Panc1 (cell line): ENCODE measurements at regions not wholly inside any gene's neighbourhood (a gene's known extent, or its start where the extent isn't known, plus 50 kb on each side); places are given as distances from the start of the nearest gene placed in this dataset.

Experiments
- ATAC-seq: fragments of 200-7000 bp; cut with Tn5 transposase; 2 replicates; pipeline ENCODE4 v1.9.1; 2020; ENCODE audit warnings: mild to moderate bottlenecking, moderate library complexity
- BruUV-seq: library from RNA; stranded (reverse); fragments of 400-500 nt; replicated peaks from 2 replicates; lab custom pipeline; 2021; lab: Mats Ljungman, UMichigan
- CTCF ChIA-PET: fragments of 300-600 bp; sonication (Branson Sonifier 250); formaldehyde crosslinking; loops from one replicate; lab custom pipeline; 2022; ENCODE audit warnings: antibody characterized with exemption; lab: Charles Lee
- POLR2A ChIA-PET: fragments of 300-600 bp; sonication (Branson Sonifier 250); formaldehyde crosslinking; loops from one replicate; lab custom pipeline; 2022; ENCODE audit warnings: antibody characterized with exemption; lab: Charles Lee
- DNase-seq: peaks from one replicate; pipeline ENCODE4 v3.0.0-alpha.2; 2010; ENCODE audit warnings: low read depth, low spot score
- H3K27ac ChIP-seq: 2 replicates; pipeline ENCODE4 v1.5.1; 2011; ENCODE audit warnings: mild to moderate bottlenecking, low read length, inconsistent platforms
- H3K27me3 ChIP-seq: fragments of 200-500 bp; sonication (Bioruptor generic); 2 replicates; pipeline ENCODE4 v1.6.0; 2014; ENCODE audit warnings: low read length, inconsistent platforms; ENCODE audit not compliant: control insufficient read depth, insufficient read depth
- H3K36me3 ChIP-seq: fragments of 200-500 bp; sonication (Bioruptor generic); 2 replicates; pipeline ENCODE4 v1.5.1; 2014; ENCODE audit warnings: inconsistent platforms, mild to moderate bottlenecking, low read length, moderate library complexity; ENCODE audit not compliant: control insufficient read depth, insufficient read depth
- H3K4me1 ChIP-seq: 2 replicates; pipeline ENCODE4 v1.5.1; 2011; ENCODE audit warnings: inconsistent platforms, mild to moderate bottlenecking, low read length, moderate library complexity; ENCODE audit not compliant: control insufficient read depth, insufficient read depth
- H3K4me3 ChIP-seq, 2 experiments: 2 replicates each; pipeline ENCODE4 v1.5.1; 2011 to 2012; ENCODE audit warnings: low read depth in 2 of 2, low read length in 2 of 2, mild to moderate bottlenecking in 2 of 2, inconsistent platforms in 1 of 2, moderate library complexity in 1 of 2
- H3K9me3 ChIP-seq: fragments of 200-500 bp; sonication (Bioruptor generic); 2 replicates; pipeline ENCODE4 v1.5.1; 2014; ENCODE audit warnings: low read depth, mild to moderate bottlenecking, inconsistent platforms, low read length, moderate library complexity; ENCODE audit not compliant: control insufficient read depth, insufficient read depth
- CTCF ChIP-seq: fragments of 450-650 bp; IDR thresholded peaks from 2 replicates; pipeline ENCODE4 v1.5.1; 2017; ENCODE audit warnings: mild to moderate bottlenecking
- POLR2AphosphoS5 ChIP-seq: IDR thresholded peaks from 2 replicates; pipeline ENCODE4 v1.6.1; 2012; ENCODE audit warnings: mild to moderate bottlenecking, low read depth, low read length, moderate library complexity
- REST ChIP-seq, 2 experiments: IDR thresholded peaks; 2 replicates each; pipeline ENCODE4 v1.6.1; 2011 to 2012; ENCODE audit warnings: low read depth in 2 of 2, control low read depth in 1 of 2, low read length in 1 of 2, mild to moderate bottlenecking in 1 of 2, moderate library complexity in 1 of 2; ENCODE audit not compliant: insufficient read depth in 1 of 2
- SIN3A ChIP-seq: IDR thresholded peaks from 2 replicates; pipeline ENCODE4 v1.6.1; 2012; ENCODE audit warnings: low read depth, mild to moderate bottlenecking, low read length, moderate library complexity, borderline replicate concordance; ENCODE audit not compliant: insufficient read depth
- TCF7L2 ChIP-seq: IDR thresholded peaks from 2 replicates; pipeline ENCODE4 v1.6.1; 2011; ENCODE audit warnings: mild to moderate bottlenecking, low read depth, low read length, inconsistent platforms
- in situ Hi-C: cut with HindIII; loops from 2 replicates; pipeline ENCODE4 v1.10.0; 2016; ENCODE audit warnings: low sequenced_read_pairs, low pct_unique_long_range_greater_than_20kb
- intact Hi-C: fragments of 100-400 bp; cut with micrococcal nuclease; formaldehyde crosslinking; loops from one replicate; pipeline ENCODE4 v1.10.0; 2022; ENCODE audit not compliant: unreplicated experiment

GRCh38 chr6:138667408-138667807, 106.2 kb upstream of the CCDC28A start:
- H3K27me3 ChIP-seq, result no peaks in the 10 kb centered on the region
- POLR2A ChIA-PET, result no interaction called here
- no peak overlapping the region for H3K27ac ChIP-seq
- no peak for ATAC-seq
- DNase-seq, result no peak
- no peaks in the 10 kb centered on the region for H3K9me3 ChIP-seq
- CTCF ChIA-PET, result no interaction called here
- no TSS peak for BruUV-seq
- H3K4me1 ChIP-seq, result peaks cover 4% of the 10 kb centered on the region; the same call in 1 of the 2 replicates
- in situ Hi-C loops, result no loop called here
- TF ChIP-seq CTCF (no peak), REST (IDR thresholded peaks at IDR 0.05; ENCODE audit: insufficient read depth in 1 of 2, low read depth in 2 of 2, low read length in 1 of 2) (no peak), TCF7L2 (no peak), POLR2AphosphoS5 (no peak), SIN3A (no peak)
- no peak overlapping the region for H3K4me3 ChIP-seq
- no peaks in the 10 kb centered on the region for H3K36me3 ChIP-seq
- intact Hi-C loops, result no loop called here

GRCh38 chr6:138671351-138671750, 102.2 kb upstream of the CCDC28A start:
- TF ChIP-seq SIN3A (no peak), CTCF (no peak), REST (IDR thresholded peaks at IDR 0.05; ENCODE audit: insufficient read depth in 1 of 2, low read depth in 2 of 2, low read length in 1 of 2) (no peak), TCF7L2 (no peak), POLR2AphosphoS5 (no peak)
- CTCF ChIA-PET, result no interaction called here
- BruUV-seq, result no TSS peak

More at GRCh38 chr6:138671351-138671750, 102.2 kb upstream of the CCDC28A start:
- Histone ChIP-seq H3K4me1 (no peaks in the 10 kb centered on the region), H3K27ac (no peak overlapping the region), H3K9me3 (no peaks in the 10 kb centered on the region), H3K4me3 (no peak overlapping the region), H3K36me3 (no peaks in the 10 kb centered on the region), H3K27me3 (no peaks in the 10 kb centered on the region)
- DNase-seq (no peak), ATAC-seq (no peak)
- POLR2A ChIA-PET, result no interaction called here
- intact Hi-C loops, result no loop called here
- in situ Hi-C loops, result no loop called here
